Dendritic cell treated with granulocyte-macrophage colony-stimulating factor and Interleukin-4, amounts not matched to agents 40 ng/mL and 50 ng/mL, for 4 days (primary cell): ENCODE measurements at regions not wholly inside any gene's neighbourhood (a gene's known extent, or its start where the extent isn't known, plus 50 kb on each side); places are given as distances from the start of the nearest gene placed in this dataset.

Experiments
- H3K27ac Mint-ChIP-seq: one replicate; pipeline ENCODE4 v1.8.0; 2022; ENCODE audit warnings: mild to moderate bottlenecking, mixed read lengths
- H3K27me3 Mint-ChIP-seq: one replicate; pipeline ENCODE4 v1.8.0; 2022; ENCODE audit warnings: mild to moderate bottlenecking, mixed read lengths
- H3K36me3 Mint-ChIP-seq: one replicate; pipeline ENCODE4 v1.8.0; 2022; ENCODE audit warnings: low read depth, mixed read lengths
- H3K4me1 Mint-ChIP-seq: one replicate; pipeline ENCODE4 v1.8.0; 2022; ENCODE audit warnings: low read depth, mixed read lengths
- H3K4me3 Mint-ChIP-seq: one replicate; pipeline ENCODE4 v1.8.0; 2022; ENCODE audit warnings: mild to moderate bottlenecking, moderate library complexity, mixed read lengths
- H3K9me3 Mint-ChIP-seq: one replicate; pipeline ENCODE4 v1.8.0; 2022; ENCODE audit warnings: mixed read lengths
- intact Hi-C: fragments of 100-400 bp; cut with micrococcal nuclease; formaldehyde crosslinking; loops from one replicate; pipeline ENCODE4 v1.15.0; 2022

DNA sequence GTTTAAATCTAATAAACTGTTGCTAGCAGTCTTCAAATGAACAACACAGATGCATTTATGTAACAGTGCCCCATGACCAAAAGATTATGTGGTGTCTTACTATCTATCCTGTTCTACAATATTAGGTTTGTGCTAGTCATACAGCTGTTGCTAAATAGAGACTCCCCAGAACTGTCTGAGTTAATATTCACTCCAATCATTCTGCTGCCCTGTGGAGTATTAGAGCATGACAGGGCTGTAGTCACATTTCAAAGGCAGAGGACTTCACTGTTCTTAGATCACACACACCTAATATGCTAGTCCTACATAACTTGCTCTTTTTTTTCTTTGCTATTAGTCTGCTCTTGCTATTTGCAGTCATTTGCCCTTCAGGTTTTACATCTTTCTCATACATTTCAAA is 157.6 kb upstream of the MDGA2 start:
- no peak overlapping the region for H3K27ac Mint-ChIP-seq
- H3K4me3 Mint-ChIP-seq = no peak overlapping the region
- intact Hi-C loops = no loop called here
- H3K36me3 Mint-ChIP-seq = no peaks in the 10 kb centered on the region
- no peaks in the 10 kb centered on the region for H3K4me1 Mint-ChIP-seq
- no peaks in the 10 kb centered on the region for H3K27me3 Mint-ChIP-seq
- H3K9me3 Mint-ChIP-seq = no peaks in the 10 kb centered on the region

GRCh38 chr14:47826809-47827208 is 151.4 kb upstream of the MDGA2 start:
- Mint-ChIP-seq H3K4me3 (no peak overlapping the region), H3K36me3 (no peaks in the 10 kb centered on the region), H3K4me1 (no peaks in the 10 kb centered on the region), H3K27ac (no peak overlapping the region), H3K27me3 (no peaks in the 10 kb centered on the region), H3K9me3 (peaks cover 6% of the 10 kb centered on the region)
- intact Hi-C loops = no loop called here

GRCh38 chr14:47822326-47822725 is 146.9 kb upstream of the MDGA2 start:
- Mint-ChIP-seq H3K27me3 (no peaks in the 10 kb centered on the region), H3K36me3 (no peaks in the 10 kb centered on the region), H3K4me3 (no peak overlapping the region), H3K27ac (no peak overlapping the region), H3K4me1 (no peaks in the 10 kb centered on the region), H3K9me3 (peaks cover 34% of the 10 kb centered on the region)
- intact Hi-C loops = no loop called here

- H3K27ac Mint-ChIP-seq = no peak overlapping the region
- no peaks in the 10 kb centered on the region for H3K4me1 Mint-ChIP-seq
- no peaks in the 10 kb centered on the region for H3K27me3 Mint-ChIP-seq
- H3K9me3 Mint-ChIP-seq = peaks cover 46% of the 10 kb centered on the region
- H3K36me3 Mint-ChIP-seq = no peaks in the 10 kb centered on the region
- intact Hi-C loops = no loop called here
- H3K4me3 Mint-ChIP-seq = no peak overlapping the region
Measured at GRCh38 chr14:47821135-47821534, 145.7 kb upstream of the MDGA2 start.

DNA sequence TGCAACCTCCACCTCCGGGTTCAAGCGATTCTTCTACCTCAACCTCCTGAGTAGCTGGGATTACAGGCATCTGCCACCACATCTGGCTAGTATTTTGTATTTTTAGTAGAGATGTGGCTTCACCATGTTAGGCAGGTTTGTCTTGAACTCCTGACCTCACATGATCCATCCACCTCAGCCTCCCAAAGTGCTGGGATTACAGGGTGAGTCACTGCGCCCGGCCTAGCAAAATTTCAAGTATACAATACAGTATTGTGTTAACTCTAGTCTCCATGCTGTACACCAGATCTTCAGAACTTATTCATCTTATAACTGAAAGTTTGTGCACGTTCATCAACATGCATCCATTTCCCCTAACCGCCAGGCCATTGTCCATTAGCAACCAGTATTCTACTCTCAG is 115.1 kb upstream of the MDGA2 start:
- H3K27me3 Mint-ChIP-seq = no peaks in the 10 kb centered on the region
- H3K36me3 Mint-ChIP-seq = no peaks in the 10 kb centered on the region
- intact Hi-C loops = no loop called here
- H3K27ac Mint-ChIP-seq = no peak overlapping the region
- no peak overlapping the region for H3K4me3 Mint-ChIP-seq
- no peaks in the 10 kb centered on the region for H3K9me3 Mint-ChIP-seq
- no peaks in the 10 kb centered on the region for H3K4me1 Mint-ChIP-seq

DNA sequence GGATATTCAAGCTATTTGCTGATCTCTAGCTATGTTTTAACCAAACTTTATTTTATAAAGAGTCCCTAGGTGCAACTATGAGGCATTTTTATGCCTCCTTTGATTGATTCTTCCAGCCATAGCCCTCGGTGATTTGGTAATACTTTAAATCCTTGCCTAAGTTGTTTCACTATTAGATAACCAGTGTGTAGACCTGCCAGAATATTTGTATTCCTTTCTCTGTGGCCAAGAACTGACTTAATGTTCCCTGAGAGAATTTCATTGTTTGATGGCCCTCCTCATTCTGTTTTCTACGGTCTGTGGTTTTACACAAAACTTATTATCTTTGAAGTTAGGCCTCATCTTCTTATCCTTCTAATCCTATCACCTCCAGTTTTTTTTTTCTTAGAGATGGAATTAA is 109.7 kb upstream of the MDGA2 start:
- Mint-ChIP-seq H3K4me3 (no peak overlapping the region), H3K4me1 (no peaks in the 10 kb centered on the region), H3K27ac (no peak overlapping the region), H3K27me3 (no peaks in the 10 kb centered on the region), H3K36me3 (no peaks in the 10 kb centered on the region), H3K9me3 (peaks cover 16% of the 10 kb centered on the region)
- intact Hi-C loops = no loop called here

- Mint-ChIP-seq H3K27ac (no peak overlapping the region), H3K27me3 (no peaks in the 10 kb centered on the region), H3K4me3 (no peak overlapping the region), H3K36me3 (no peaks in the 10 kb centered on the region), H3K9me3 (peaks cover 16% of the 10 kb centered on the region), H3K4me1 (no peaks in the 10 kb centered on the region)
- intact Hi-C loops = no loop called here
Measured at GRCh38 chr14:47778631-47779030, 103.2 kb upstream of the MDGA2 start.

GRCh38 chr14:47772652-47773051 is 97.2 kb upstream of the MDGA2 start:
- H3K4me3 Mint-ChIP-seq = no peak overlapping the region
- H3K27me3 Mint-ChIP-seq = no peaks in the 10 kb centered on the region
- H3K4me1 Mint-ChIP-seq = no peaks in the 10 kb centered on the region
- no peak overlapping the region for H3K27ac Mint-ChIP-seq
- H3K9me3 Mint-ChIP-seq = peaks cover 17% of the 10 kb centered on the region
- intact Hi-C loops = no loop called here
- no peaks in the 10 kb centered on the region for H3K36me3 Mint-ChIP-seq

GRCh38 chr14:47763188-47763854 is 87.9 kb upstream of the MDGA2 start:
- no peaks in the 10 kb centered on the region for H3K27me3 Mint-ChIP-seq
- H3K4me1 Mint-ChIP-seq = no peaks in the 10 kb centered on the region
- no peaks in the 10 kb centered on the region for H3K36me3 Mint-ChIP-seq
- intact Hi-C loops = no loop called here
- no peak overlapping the region for H3K4me3 Mint-ChIP-seq
- peaks cover 26% of the 10 kb centered on the region for H3K9me3 Mint-ChIP-seq
- no peak overlapping the region for H3K27ac Mint-ChIP-seq

- Mint-ChIP-seq H3K9me3 (no peaks in the 10 kb centered on the region), H3K36me3 (no peaks in the 10 kb centered on the region), H3K27me3 (no peaks in the 10 kb centered on the region), H3K4me1 (peaks cover 4% of the 10 kb centered on the region), H3K4me3 (no peak overlapping the region), H3K27ac (no peak overlapping the region)
- intact Hi-C loops = no loop called here
Measured at GRCh38 chr14:47746986-47747385, 71.6 kb upstream of the MDGA2 start.

DNA sequence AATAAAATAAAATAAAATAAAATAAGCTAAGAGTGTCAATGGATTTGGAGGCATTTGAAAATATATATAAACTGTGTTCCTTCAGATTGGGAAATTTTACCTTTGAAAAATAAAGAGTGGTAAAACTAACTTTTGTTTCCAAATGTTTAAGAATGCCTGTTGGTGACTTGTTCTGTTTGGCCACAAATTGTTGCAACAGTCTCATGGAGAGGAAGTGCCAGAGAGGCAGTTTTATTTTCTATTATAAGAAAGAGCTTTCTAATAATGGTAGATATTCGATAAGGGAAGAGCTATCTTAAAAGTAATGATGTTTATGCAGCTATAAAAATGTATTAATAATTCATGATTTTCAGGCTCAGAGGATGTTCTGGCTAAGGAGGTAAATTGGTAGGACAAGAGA is 68.8 kb upstream of the MDGA2 start:
- no peaks in the 10 kb centered on the region for H3K27me3 Mint-ChIP-seq
- no peaks in the 10 kb centered on the region for H3K36me3 Mint-ChIP-seq
- no peak overlapping the region for H3K4me3 Mint-ChIP-seq
- no peaks in the 10 kb centered on the region for H3K9me3 Mint-ChIP-seq
- peaks cover 10% of the 10 kb centered on the region for H3K4me1 Mint-ChIP-seq
- H3K27ac Mint-ChIP-seq = no peak overlapping the region
- intact Hi-C loops = no loop called here

DNA sequence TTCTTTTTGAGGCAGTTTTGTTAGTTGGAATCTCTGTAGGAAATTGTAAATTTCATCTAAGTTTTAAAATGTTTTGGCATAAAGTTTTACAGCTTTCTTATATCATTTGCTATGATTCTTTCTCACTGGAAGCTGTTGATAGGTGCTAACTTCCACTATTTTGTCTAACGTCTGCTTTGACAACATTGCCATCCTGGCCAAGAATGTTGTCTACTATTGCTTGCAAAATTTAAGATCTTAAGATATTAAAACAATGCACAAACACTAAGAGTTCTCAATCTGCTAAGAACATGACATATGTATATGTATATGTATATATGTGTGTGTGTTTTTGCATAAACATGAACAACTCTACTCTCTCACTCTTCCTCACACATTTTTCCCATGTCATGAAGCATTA is 64.1 kb upstream of the MDGA2 start:
- Mint-ChIP-seq H3K27me3 (no peaks in the 10 kb centered on the region), H3K9me3 (no peaks in the 10 kb centered on the region), H3K27ac (no peak overlapping the region), H3K36me3 (no peaks in the 10 kb centered on the region), H3K4me3 (no peak overlapping the region), H3K4me1 (peaks cover 10% of the 10 kb centered on the region)
- intact Hi-C loops = no loop called here

DNA sequence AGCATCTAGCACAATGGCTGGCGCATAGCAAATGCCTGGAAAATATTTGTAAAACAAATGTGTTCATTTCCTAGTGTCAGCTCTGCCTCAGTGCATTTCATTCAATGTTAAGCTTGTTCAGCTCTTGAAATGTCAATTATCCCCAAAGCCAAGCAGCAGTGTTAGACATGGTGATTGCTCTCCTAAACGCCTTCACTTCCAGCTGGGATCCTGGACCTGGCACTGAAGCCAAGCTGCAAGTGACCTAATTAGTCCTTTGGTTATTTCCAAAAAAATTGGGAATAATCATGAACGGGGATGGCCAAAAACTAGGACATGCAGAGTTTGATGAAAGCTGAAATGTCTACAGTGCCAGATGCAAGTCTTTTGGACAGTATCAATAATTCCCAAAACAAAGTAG is 54.9 kb upstream of the MDGA2 start:
- H3K9me3 Mint-ChIP-seq = no peaks in the 10 kb centered on the region
- no peak overlapping the region for H3K27ac Mint-ChIP-seq
- H3K4me1 Mint-ChIP-seq = no peaks in the 10 kb centered on the region
- intact Hi-C loops = no loop called here
- H3K27me3 Mint-ChIP-seq = no peaks in the 10 kb centered on the region
- H3K4me3 Mint-ChIP-seq = no peak overlapping the region
- H3K36me3 Mint-ChIP-seq = no peaks in the 10 kb centered on the region
